ENCODE measurements at regions not wholly inside any gene's neighbourhood (a gene's known extent, or its start where the extent isn't known, plus 50 kb on each side); places are given as distances from the start of the nearest gene placed in this dataset.

DNA sequence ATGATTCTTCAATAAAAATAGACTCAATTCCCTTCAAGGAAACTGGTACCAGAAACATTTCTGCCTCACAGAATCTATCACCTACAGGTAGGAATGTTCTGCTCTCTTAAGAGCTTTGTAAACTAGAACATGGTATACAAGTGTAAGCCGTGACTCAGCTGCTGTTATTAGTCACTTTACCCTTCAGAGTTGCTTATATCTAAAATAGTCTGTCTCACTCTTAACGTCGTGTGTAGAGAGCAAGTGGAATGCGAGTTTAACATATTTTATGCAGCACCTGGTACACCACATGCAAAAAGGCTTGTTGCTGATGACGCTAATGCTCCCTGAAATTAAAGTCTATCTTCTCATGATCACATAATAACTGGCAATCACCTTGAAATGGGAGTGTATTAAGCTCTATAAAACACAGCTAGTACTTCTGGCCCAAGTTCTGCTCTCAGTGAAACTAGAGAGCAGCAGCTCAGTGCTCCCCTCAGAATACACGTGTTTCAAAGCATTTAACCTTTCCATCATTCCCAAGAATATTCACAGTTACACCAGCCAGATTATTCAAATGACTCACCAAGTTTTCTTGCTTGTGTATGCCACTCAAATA is 420.0 kb downstream of the ZEB2 start:
- TF ChIP-seq, protein P1, sequence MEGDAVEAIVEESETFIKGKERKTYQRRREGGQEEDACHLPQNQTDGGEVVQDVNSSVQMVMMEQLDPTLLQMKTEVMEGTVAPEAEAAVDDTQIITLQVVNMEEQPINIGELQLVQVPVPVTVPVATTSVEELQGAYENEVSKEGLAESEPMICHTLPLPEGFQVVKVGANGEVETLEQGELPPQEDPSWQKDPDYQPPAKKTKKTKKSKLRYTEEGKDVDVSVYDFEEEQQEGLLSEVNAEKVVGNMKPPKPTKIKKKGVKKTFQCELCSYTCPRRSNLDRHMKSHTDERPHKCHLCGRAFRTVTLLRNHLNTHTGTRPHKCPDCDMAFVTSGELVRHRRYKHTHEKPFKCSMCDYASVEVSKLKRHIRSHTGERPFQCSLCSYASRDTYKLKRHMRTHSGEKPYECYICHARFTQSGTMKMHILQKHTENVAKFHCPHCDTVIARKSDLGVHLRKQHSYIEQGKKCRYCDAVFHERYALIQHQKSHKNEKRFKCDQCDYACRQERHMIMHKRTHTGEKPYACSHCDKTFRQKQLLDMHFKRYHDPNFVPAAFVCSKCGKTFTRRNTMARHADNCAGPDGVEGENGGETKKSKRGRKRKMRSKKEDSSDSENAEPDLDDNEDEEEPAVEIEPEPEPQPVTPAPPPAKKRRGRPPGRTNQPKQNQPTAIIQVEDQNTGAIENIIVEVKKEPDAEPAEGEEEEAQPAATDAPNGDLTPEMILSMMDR (IDR thresholded peaks at IDR 0.05), result no peak
- no peak for TF ChIP-seq POLR2A (IDR thresholded peaks at IDR 0.05)
- TF ChIP-seq EP300 (IDR thresholded peaks at IDR 0.05), result no peak
- no peak for TF ChIP-seq POLR2AphosphoS5 (IDR thresholded peaks at IDR 0.05)
